Coronary artery (tissue), 2 donors: ENCODE measurements at regions not wholly inside any gene's neighbourhood (a gene's known extent, or its start where the extent isn't known, plus 50 kb on each side); places are given as distances from the start of the nearest gene placed in this dataset.
A peak's percentile ranks its signal among the peaks of the same experiment; 100 is the strongest.

Experiments used
- DNase-seq: peaks from one replicate; pipeline ENCODE4 v3.0.0-alpha.2; 2017; ENCODE audit warnings: low spot score
- H3K27ac ChIP-seq, 2 donors: fragments of 200-600 bp; sonication (generic); one replicate each; pipeline ENCODE4 v1.5.1; 2016 to 2019
- H3K4me3 ChIP-seq: fragments of 200-600 bp; sonication (generic); 2 replicates; pipeline ENCODE4 v1.5.1; 2016; ENCODE audit warnings: mild to moderate bottlenecking, moderate library complexity
- CTCF ChIP-seq: fragments of 200-600 bp; sonication (generic); IDR thresholded peaks from one replicate; pipeline ENCODE4 v1.5.1; 2019; ENCODE audit warnings: antibody characterized with exemption

GRCh38 chr2:8297376-8298231, 384.3 kb upstream of the ID2 start:
- no peak overlapping the region for H3K4me3 ChIP-seq
- H3K27ac ChIP-seq = no peak overlapping the region
- no peak for TF ChIP-seq CTCF
- no peak for DNase-seq

GRCh38 chr2:8298783-8299182, 383.1 kb upstream of the ID2 start:
- H3K27ac ChIP-seq = peak overlapping the region in 1 of 2 donors; percentile 51
- H3K4me3 ChIP-seq = no peak overlapping the region

GRCh38 chr2:8300216-8300615, 381.6 kb upstream of the ID2 start:
- Histone ChIP-seq H3K27ac (no peak overlapping the region), H3K4me3 (no peak overlapping the region)
- no peak for TF ChIP-seq CTCF
- DNase-seq = no peak

More at GRCh38 chr2:8298783-8299182, 383.1 kb upstream of the ID2 start:
- no peak for DNase-seq
- TF ChIP-seq CTCF = no peak

- DNase-seq = no peak
- Histone ChIP-seq H3K27ac (no peak overlapping the region), H3K4me3 (no peak overlapping the region)
- TF ChIP-seq CTCF = no peak
Measured at GRCh38 chr2:8300905-8301304, 381.0 kb upstream of the ID2 start.

GRCh38 chr2:8303322-8303832, 378.5 kb upstream of the ID2 start:
- DNase-seq = no peak
- peak overlapping the region in 1 of 2 donors; percentile 57 for H3K27ac ChIP-seq
- no peak overlapping the region for H3K4me3 ChIP-seq
- TF ChIP-seq CTCF = no peak

GRCh38 chr2:8304821-8305766, 376.8 kb upstream of the ID2 start:
- Histone ChIP-seq H3K4me3 (no peak overlapping the region), H3K27ac (peak overlapping the region; percentile 16 to 20)
- no peak for TF ChIP-seq CTCF
- peak; percentile 57 for DNase-seq
